Breast epithelium (tissue), 3 donors: ENCODE measurements at regions not wholly inside any gene's neighbourhood (a gene's known extent, or its start where the extent isn't known, plus 50 kb on each side); places are given as distances from the start of the nearest gene placed in this dataset.

Source experiments
- POLR2A ChIP-seq: fragments of 450-650 bp; IDR thresholded peaks from one replicate; pipeline ENCODE4 v1.6.1; 2016; ENCODE audit warnings: antibody characterized with exemption, mild to moderate bottlenecking, moderate library complexity
- POLR2AphosphoS5 ChIP-seq, 3 donors: sonication (generic); formaldehyde crosslinking; IDR thresholded peaks; one replicate each; pipeline ENCODE4 v1.6.1; 2017; ENCODE audit warnings: antibody characterized with exemption in 3 of 3
- TF ChIP-seq, protein P1 (sequence below), 3 donors: fragments of 450-650 bp; IDR thresholded peaks; one replicate each; pipeline ENCODE4 v1.5.1; 2016 to 2017; ENCODE audit warnings: antibody characterized with exemption in 3 of 3, mild to moderate bottlenecking in 3 of 3, moderate library complexity in 3 of 3

DNA sequence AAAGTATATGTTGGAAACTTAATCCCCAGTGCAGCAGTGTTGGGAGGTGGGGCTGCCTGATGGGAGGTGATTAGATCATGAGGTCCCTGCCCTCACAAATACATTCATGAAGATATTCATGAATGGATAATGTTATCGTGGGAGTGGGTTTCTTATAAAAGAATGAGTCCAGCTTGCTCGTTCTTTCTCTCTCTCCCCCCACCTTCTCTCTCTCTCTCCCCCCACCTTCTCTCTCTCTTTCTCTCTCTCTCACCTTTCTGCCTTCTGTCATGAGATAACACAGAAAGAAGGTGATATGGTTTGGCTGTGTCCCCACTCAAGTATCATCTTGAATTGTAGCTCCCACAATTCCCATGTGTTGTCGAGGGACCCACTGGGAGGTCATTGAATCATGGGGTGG is 66.7 kb upstream of the NUP50 start:
- TF ChIP-seq, protein P1, sequence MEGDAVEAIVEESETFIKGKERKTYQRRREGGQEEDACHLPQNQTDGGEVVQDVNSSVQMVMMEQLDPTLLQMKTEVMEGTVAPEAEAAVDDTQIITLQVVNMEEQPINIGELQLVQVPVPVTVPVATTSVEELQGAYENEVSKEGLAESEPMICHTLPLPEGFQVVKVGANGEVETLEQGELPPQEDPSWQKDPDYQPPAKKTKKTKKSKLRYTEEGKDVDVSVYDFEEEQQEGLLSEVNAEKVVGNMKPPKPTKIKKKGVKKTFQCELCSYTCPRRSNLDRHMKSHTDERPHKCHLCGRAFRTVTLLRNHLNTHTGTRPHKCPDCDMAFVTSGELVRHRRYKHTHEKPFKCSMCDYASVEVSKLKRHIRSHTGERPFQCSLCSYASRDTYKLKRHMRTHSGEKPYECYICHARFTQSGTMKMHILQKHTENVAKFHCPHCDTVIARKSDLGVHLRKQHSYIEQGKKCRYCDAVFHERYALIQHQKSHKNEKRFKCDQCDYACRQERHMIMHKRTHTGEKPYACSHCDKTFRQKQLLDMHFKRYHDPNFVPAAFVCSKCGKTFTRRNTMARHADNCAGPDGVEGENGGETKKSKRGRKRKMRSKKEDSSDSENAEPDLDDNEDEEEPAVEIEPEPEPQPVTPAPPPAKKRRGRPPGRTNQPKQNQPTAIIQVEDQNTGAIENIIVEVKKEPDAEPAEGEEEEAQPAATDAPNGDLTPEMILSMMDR (IDR thresholded peaks at IDR 0.05), result no peak
- no peak for TF ChIP-seq POLR2AphosphoS5 (IDR thresholded peaks at IDR 0.05)
- no peak for TF ChIP-seq POLR2A
